ENCODE measurements at regions not wholly inside any gene's neighbourhood (a gene's known extent, or its start where the extent isn't known, plus 50 kb on each side); places are given as distances from the start of the nearest gene placed in this dataset.
A peak's percentile ranks its signal among the peaks of the same experiment; 100 is the strongest.

DNA sequence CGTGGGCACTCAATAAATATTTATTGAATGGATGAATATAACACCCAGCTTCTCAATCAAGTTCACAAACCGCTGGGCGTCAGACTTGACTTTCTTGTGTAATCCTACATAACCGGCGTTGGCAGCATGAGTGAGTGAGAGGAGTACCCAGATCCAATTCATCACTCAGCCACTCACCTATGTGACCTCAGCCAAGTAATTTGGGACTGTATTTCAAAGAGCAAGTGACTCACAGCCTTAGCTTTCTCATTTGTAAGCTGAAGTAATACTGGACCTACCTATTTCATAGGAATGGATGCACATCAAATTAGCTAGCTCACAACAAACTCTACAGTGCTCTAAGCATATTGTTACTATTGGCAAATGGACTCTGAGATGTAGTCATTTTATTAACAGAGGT, 53.8 kb upstream of the FAM204A start:
- TF ChIP-seq, protein P1, sequence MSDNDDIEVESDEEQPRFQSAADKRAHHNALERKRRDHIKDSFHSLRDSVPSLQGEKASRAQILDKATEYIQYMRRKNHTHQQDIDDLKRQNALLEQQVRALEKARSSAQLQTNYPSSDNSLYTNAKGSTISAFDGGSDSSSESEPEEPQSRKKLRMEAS (IDR thresholded peaks at IDR 0.05; ENCODE audit: low read depth, low read length): no peak
- TF ChIP-seq POLR2A (IDR thresholded peaks at IDR 0.05; ENCODE audit: extremely low read depth, insufficient read length): no peak
- TF ChIP-seq MYC (IDR thresholded peaks at IDR 0.05; ENCODE audit: low read depth, low read length): no peak
- TF ChIP-seq, protein P2, sequence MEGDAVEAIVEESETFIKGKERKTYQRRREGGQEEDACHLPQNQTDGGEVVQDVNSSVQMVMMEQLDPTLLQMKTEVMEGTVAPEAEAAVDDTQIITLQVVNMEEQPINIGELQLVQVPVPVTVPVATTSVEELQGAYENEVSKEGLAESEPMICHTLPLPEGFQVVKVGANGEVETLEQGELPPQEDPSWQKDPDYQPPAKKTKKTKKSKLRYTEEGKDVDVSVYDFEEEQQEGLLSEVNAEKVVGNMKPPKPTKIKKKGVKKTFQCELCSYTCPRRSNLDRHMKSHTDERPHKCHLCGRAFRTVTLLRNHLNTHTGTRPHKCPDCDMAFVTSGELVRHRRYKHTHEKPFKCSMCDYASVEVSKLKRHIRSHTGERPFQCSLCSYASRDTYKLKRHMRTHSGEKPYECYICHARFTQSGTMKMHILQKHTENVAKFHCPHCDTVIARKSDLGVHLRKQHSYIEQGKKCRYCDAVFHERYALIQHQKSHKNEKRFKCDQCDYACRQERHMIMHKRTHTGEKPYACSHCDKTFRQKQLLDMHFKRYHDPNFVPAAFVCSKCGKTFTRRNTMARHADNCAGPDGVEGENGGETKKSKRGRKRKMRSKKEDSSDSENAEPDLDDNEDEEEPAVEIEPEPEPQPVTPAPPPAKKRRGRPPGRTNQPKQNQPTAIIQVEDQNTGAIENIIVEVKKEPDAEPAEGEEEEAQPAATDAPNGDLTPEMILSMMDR (IDR thresholded peaks at IDR 0.05; ENCODE audit: low read depth, low read length): no peak
- no peak overlapping the region for H3K4me3 ChIP-seq (ENCODE audit: low read depth, low read length)
- peak; percentile 34 for DNase-seq (ENCODE audit: low read depth)

DNA sequence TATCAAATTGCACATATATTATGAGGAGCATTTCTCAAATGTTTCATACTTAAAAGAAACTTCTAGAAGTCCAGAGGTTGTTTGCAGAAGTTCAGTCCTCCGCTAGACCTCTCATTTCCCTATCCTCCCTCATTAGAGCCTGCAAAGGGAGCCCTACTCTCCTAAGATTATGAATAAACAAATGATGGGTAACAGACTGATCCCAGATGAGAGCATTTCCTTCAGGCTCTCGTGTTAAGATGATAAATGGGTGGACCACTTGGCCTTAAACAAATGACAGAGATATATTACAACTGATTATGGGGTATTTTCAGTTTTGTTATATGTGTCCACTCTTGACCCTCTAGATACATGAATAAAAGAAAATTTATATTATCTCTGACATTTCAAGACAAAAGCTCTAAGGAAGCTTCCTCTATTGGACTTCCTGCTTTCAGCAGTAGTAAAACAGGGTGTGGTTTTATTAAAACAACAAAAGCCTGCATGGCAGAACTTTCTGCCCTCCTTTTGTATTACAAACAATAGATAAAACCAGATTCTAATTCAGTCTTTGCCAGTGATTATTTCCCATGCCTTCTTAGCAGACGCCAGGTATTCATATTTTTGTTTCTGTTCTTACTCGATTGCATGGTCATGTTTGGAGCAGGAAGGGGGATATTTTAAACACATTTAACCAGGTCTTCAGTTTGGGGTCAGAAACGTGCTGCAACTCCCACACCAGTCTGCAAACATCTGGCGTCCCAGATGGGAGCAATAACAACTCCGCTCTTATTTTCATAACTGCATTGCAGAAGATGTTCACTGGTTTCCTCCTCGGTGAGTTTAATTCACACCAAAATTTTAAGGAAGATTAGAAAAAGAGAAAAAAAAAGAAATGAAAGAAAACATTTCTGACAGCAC, 52.4 kb upstream of the FAM204A start:
- H3K4me3 ChIP-seq (ENCODE audit: low read depth, low read length): peak overlapping the region; percentile 63
- TF ChIP-seq, protein P2 (IDR thresholded peaks at IDR 0.05; ENCODE audit: low read depth, low read length): no peak
- TF ChIP-seq MYC (IDR thresholded peaks at IDR 0.05; ENCODE audit: low read depth, low read length): peak; percentile 89
- TF ChIP-seq, protein P1 (IDR thresholded peaks at IDR 0.05; ENCODE audit: low read depth, low read length): peak; percentile 74
- no peak for TF ChIP-seq POLR2A (IDR thresholded peaks at IDR 0.05; ENCODE audit: extremely low read depth, insufficient read length)
- peak; percentile 90 for DNase-seq (ENCODE audit: low read depth)

DNA sequence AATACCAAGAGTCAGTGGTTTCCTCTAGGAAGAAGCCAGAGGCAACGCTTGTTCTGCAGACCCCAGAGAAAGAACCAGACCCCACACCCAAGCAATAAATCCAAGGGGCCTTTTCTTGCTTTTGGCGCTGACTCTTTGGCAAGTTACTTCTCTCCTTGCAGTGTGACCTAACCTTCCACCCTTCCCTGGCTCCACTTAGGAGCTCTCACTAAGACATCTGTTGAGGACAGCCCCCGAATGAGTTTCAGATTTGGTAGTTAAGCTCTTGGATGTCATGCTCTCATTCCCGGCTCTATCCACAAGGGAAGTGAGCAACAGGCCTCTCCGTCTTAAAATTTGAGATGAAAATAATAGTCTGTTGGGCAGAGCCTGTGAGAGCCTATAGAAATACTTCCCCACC, 50.6 kb upstream of the FAM204A start:
- TF ChIP-seq MYC (IDR thresholded peaks at IDR 0.05; ENCODE audit: low read depth, low read length) (no peak), POLR2A (IDR thresholded peaks at IDR 0.05; ENCODE audit: extremely low read depth, insufficient read length) (no peak)
- TF ChIP-seq, protein P1 (IDR thresholded peaks at IDR 0.05; ENCODE audit: low read depth, low read length): no peak
- TF ChIP-seq, protein P2 (IDR thresholded peaks at IDR 0.05; ENCODE audit: low read depth, low read length): no peak
- H3K4me3 ChIP-seq (ENCODE audit: low read depth, low read length): no peak overlapping the region
- DNase-seq (ENCODE audit: low read depth): no peak
